ENCODE measurements at regions not wholly inside any gene's neighbourhood (a gene's known extent, or its start where the extent isn't known, plus 50 kb on each side); places are given as distances from the start of the nearest gene placed in this dataset.

DNA sequence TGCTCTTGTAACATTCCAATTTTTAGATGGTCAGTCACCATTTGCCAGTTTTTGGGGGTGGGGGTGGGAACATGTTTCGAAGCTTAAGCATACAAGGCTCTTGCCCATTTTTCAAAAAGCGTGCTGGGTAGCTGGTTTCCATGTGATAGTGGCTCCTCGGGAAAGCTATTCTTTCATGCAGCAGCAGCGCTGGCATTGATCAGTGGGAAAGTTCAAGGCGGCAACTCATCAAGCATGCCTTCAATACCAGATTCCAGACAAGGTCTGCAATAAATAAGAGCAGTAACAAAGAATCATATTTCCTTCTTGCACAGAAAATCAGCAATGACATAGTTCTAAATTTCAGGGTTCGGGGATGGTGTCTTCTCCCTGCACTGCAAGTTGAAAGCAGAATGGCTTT is 133.5 kb upstream of the ONECUT1 start:
- H3K27me3 ChIP-seq (ENCODE audit: control insufficient read depth, insufficient read depth, low read length), result no peaks in the 10 kb centered on the region
- H3K9ac ChIP-seq (ENCODE audit: low read length), result no peak overlapping the region
- no peaks in the 10 kb centered on the region for H3K9me3 ChIP-seq (ENCODE audit: control insufficient read depth, low read depth, low read length)
- H3K36me3 ChIP-seq (ENCODE audit: control insufficient read depth, low read depth, low read length), result no peaks in the 10 kb centered on the region
- no peak overlapping the region for H3K4me3 ChIP-seq (ENCODE audit: low read length)
- no peaks in the 10 kb centered on the region for H3K4me1 ChIP-seq (ENCODE audit: control insufficient read depth, low read depth, low read length)
- H3K27ac ChIP-seq (ENCODE audit: low read length), result no peak overlapping the region

DNA sequence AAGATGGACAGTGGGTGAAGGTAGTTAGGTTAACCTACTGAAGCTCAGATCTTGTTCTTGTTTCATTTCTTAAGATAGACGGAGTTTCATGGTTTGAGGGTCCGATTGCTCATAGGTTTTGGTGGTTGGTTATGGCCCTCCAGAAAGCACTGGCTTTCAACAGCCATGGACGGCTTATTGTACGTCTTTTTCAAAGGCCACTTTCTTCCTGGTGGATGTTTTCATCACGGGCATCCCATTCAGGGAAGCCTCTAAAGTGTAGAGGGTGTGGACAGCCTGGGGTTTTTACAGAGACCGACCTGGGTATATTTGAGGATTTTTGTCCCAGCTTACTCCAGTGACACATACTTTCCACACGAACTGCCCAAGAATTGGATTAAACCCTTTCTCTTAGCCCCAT is 132.7 kb upstream of the ONECUT1 start:
- Histone ChIP-seq H3K9me3 (ENCODE audit: control insufficient read depth, low read depth, low read length) (no peaks in the 10 kb centered on the region), H3K27me3 (ENCODE audit: control insufficient read depth, insufficient read depth, low read length) (no peaks in the 10 kb centered on the region), H3K4me1 (ENCODE audit: control insufficient read depth, low read depth, low read length) (no peaks in the 10 kb centered on the region), H3K36me3 (ENCODE audit: control insufficient read depth, low read depth, low read length) (no peaks in the 10 kb centered on the region), H3K4me3 (ENCODE audit: low read length) (no peak overlapping the region), H3K9ac (ENCODE audit: low read length) (no peak overlapping the region), H3K27ac (ENCODE audit: low read length) (no peak overlapping the region)

GRCh38 chr15:52912172-52912571 is 122.0 kb upstream of the ONECUT1 start:
- Histone ChIP-seq H3K4me3 (ENCODE audit: low read length) (no peak overlapping the region), H3K9me3 (ENCODE audit: control insufficient read depth, low read depth, low read length) (no peaks in the 10 kb centered on the region), H3K27ac (ENCODE audit: low read length) (peak overlapping the region; percentile 38), H3K9ac (ENCODE audit: low read length) (no peak overlapping the region), H3K36me3 (ENCODE audit: control insufficient read depth, low read depth, low read length) (no peaks in the 10 kb centered on the region), H3K4me1 (ENCODE audit: control insufficient read depth, low read depth, low read length) (peaks cover 14% of the 10 kb centered on the region), H3K27me3 (ENCODE audit: control insufficient read depth, insufficient read depth, low read length) (no peaks in the 10 kb centered on the region)

DNA sequence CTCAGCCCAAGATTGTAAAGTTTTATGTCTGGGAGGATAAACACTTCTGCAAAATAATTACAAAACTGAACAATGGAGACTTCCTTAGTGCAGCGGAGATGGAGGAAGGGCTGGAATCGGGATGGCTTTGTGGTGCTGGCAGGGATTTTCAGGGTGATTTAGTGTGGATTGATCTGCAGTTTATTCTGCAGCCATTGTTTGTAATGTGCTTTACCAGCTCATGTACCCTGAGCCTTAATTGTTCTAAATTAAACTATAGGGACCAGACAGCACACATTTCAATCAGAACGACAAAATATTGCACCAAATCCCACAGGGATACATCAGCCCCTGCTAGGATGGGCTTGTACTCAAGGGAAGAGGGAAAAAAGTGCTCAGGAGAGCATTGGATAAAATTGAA is 103.2 kb upstream of the ONECUT1 start:
- Histone ChIP-seq H3K9ac (ENCODE audit: low read length) (no peak overlapping the region), H3K27me3 (ENCODE audit: control insufficient read depth, insufficient read depth, low read length) (no peaks in the 10 kb centered on the region), H3K9me3 (ENCODE audit: control insufficient read depth, low read depth, low read length) (no peaks in the 10 kb centered on the region), H3K4me1 (ENCODE audit: control insufficient read depth, low read depth, low read length) (no peaks in the 10 kb centered on the region), H3K36me3 (ENCODE audit: control insufficient read depth, low read depth, low read length) (no peaks in the 10 kb centered on the region), H3K27ac (ENCODE audit: low read length) (no peak overlapping the region), H3K4me3 (ENCODE audit: low read length) (no peak overlapping the region)

DNA sequence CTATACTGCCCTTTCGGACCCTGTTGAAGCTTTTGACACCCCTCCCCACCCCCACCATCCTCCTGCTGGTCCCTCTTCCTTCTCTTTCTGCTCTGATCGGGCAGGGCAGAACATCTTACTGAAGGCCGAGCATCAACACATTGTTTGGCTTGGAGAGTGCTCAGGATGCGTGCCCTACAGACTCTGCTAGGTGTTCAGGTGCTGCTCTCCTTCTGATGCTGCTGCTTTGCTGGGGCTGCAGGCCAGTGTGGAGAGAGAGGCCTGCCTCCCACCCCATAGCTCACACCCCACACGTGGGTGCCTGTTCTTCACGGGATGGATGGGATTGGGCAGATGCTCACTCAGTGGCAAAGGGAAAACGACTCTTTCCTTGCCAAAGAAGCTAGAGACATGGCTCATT is 89.8 kb upstream of the ONECUT1 start:
- H3K9ac ChIP-seq (ENCODE audit: low read length), result no peak overlapping the region
- no peaks in the 10 kb centered on the region for H3K36me3 ChIP-seq (ENCODE audit: control insufficient read depth, low read depth, low read length)
- H3K27me3 ChIP-seq (ENCODE audit: control insufficient read depth, insufficient read depth, low read length), result no peaks in the 10 kb centered on the region
- no peaks in the 10 kb centered on the region for H3K9me3 ChIP-seq (ENCODE audit: control insufficient read depth, low read depth, low read length)
- no peak overlapping the region for H3K4me3 ChIP-seq (ENCODE audit: low read length)
- H3K4me1 ChIP-seq (ENCODE audit: control insufficient read depth, low read depth, low read length), result peaks cover 10% of the 10 kb centered on the region
- H3K27ac ChIP-seq (ENCODE audit: low read length), result no peak overlapping the region

DNA sequence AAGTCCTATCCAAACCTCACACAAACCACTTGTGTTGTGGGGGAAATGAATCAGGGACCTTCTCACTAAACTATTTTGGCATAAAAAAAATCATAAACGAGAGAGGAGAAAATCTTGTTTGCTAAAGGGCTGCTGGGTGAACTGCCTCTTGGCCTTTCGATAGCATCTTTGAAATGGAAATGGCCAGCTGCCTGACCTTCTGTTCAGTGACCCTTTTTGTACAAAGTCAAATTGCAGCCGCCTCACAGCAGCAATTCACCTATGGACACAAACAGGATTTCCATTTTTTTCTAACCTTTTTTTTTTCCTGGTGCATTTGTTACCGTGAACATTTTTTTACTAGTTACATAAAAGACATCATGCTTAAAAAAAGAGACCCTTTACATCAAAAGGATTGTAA is 89.0 kb upstream of the ONECUT1 start:
- no peak overlapping the region for H3K9ac ChIP-seq (ENCODE audit: low read length)
- H3K4me1 ChIP-seq (ENCODE audit: control insufficient read depth, low read depth, low read length), result peaks cover 10% of the 10 kb centered on the region
- H3K4me3 ChIP-seq (ENCODE audit: low read length), result no peak overlapping the region
- H3K36me3 ChIP-seq (ENCODE audit: control insufficient read depth, low read depth, low read length), result no peaks in the 10 kb centered on the region
- H3K9me3 ChIP-seq (ENCODE audit: control insufficient read depth, low read depth, low read length), result no peaks in the 10 kb centered on the region
- no peak overlapping the region for H3K27ac ChIP-seq (ENCODE audit: low read length)
- H3K27me3 ChIP-seq (ENCODE audit: control insufficient read depth, insufficient read depth, low read length), result no peaks in the 10 kb centered on the region

GRCh38 chr15:52876991-52877663 is 87.0 kb upstream of the ONECUT1 start:
- no peak overlapping the region for H3K4me3 ChIP-seq (ENCODE audit: low read length)
- no peak overlapping the region for H3K9ac ChIP-seq (ENCODE audit: low read length)
- no peaks in the 10 kb centered on the region for H3K9me3 ChIP-seq (ENCODE audit: control insufficient read depth, low read depth, low read length)
- no peak overlapping the region for H3K27ac ChIP-seq (ENCODE audit: low read length)
- H3K4me1 ChIP-seq (ENCODE audit: control insufficient read depth, low read depth, low read length), result peaks cover 10% of the 10 kb centered on the region
- no peaks in the 10 kb centered on the region for H3K27me3 ChIP-seq (ENCODE audit: control insufficient read depth, insufficient read depth, low read length)
- H3K36me3 ChIP-seq (ENCODE audit: control insufficient read depth, low read depth, low read length), result no peaks in the 10 kb centered on the region

- Histone ChIP-seq H3K4me1 (ENCODE audit: control insufficient read depth, low read depth, low read length) (peaks cover 5% of the 10 kb centered on the region), H3K27me3 (ENCODE audit: control insufficient read depth, insufficient read depth, low read length) (no peaks in the 10 kb centered on the region), H3K27ac (ENCODE audit: low read length) (no peak overlapping the region), H3K9ac (ENCODE audit: low read length) (no peak overlapping the region), H3K4me3 (ENCODE audit: low read length) (no peak overlapping the region), H3K9me3 (ENCODE audit: control insufficient read depth, low read depth, low read length) (no peaks in the 10 kb centered on the region), H3K36me3 (ENCODE audit: control insufficient read depth, low read depth, low read length) (no peaks in the 10 kb centered on the region)
Measured at GRCh38 chr15:52872036-52872818, 82.1 kb upstream of the ONECUT1 start.

DNA sequence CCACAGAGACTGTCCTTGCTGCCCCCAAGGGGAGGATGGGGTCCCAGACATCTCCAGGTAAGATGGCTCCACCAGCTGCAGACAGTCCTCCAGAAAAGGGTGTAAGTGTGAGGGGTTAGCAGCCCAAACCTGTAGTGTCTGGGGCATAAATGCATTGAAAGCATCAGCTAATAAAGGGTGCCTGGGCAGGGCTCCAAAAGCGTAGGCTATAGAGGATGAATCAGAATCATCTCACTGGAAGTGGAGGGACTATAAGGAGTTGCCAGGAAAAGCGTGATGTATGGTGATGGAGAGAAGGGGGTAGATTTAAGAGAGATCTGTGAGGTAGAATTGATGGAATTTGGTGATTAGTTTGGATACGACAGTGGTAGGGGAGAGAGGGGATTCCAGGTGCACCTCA is 79.9 kb upstream of the ONECUT1 start:
- Histone ChIP-seq H3K27ac (ENCODE audit: low read length) (no peak overlapping the region), H3K9ac (ENCODE audit: low read length) (no peak overlapping the region), H3K27me3 (ENCODE audit: control insufficient read depth, insufficient read depth, low read length) (no peaks in the 10 kb centered on the region), H3K4me3 (ENCODE audit: low read length) (no peak overlapping the region), H3K9me3 (ENCODE audit: control insufficient read depth, low read depth, low read length) (no peaks in the 10 kb centered on the region), H3K36me3 (ENCODE audit: control insufficient read depth, low read depth, low read length) (no peaks in the 10 kb centered on the region), H3K4me1 (ENCODE audit: control insufficient read depth, low read depth, low read length) (peaks cover 5% of the 10 kb centered on the region)

DNA sequence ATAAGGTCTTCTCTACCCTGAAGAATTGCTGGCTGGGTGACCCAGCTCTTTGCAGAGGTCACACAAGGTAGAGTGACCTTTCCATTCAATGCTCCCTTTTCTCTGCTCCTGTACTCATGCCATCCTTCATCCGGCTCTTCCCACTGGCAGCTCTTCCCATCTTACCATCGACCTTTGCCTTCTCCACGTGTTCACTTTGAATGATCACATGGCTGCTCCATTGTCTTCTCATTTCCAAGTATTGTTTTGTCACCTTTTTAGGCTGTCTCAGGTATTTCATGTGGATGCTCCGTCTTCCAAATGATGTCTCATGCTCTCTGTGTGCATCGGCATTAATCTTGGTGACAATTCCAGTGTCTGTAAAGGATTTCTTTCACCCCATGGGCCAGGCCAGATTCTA is 76.6 kb upstream of the ONECUT1 start:
- Histone ChIP-seq H3K4me1 (ENCODE audit: control insufficient read depth, low read depth, low read length) (peaks cover 5% of the 10 kb centered on the region), H3K4me3 (ENCODE audit: low read length) (no peak overlapping the region), H3K9ac (ENCODE audit: low read length) (no peak overlapping the region), H3K27me3 (ENCODE audit: control insufficient read depth, insufficient read depth, low read length) (no peaks in the 10 kb centered on the region), H3K36me3 (ENCODE audit: control insufficient read depth, low read depth, low read length) (no peaks in the 10 kb centered on the region), H3K27ac (ENCODE audit: low read length) (no peak overlapping the region), H3K9me3 (ENCODE audit: control insufficient read depth, low read depth, low read length) (no peaks in the 10 kb centered on the region)

DNA sequence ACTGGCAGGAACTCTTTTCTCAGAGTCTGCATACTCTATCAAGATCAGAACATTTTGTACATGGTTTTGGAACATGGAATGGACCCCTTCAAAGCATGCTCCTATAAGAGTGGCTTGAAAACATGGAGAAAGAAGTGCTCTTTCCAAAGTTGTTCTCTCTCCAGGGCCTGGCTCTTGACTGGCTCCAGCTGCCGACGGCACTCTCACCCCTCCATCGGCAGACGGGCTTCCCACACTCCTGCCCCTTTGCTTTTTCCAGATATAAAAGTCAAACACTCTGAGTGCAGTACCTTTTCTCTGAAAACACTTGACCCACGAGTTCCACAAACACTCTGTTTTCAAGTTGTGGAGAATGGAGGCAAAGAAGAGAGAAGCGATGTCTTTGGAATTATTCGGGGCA is 72.5 kb upstream of the ONECUT1 start:
- no peak overlapping the region for H3K9ac ChIP-seq (ENCODE audit: low read length)
- H3K9me3 ChIP-seq (ENCODE audit: control insufficient read depth, low read depth, low read length), result no peaks in the 10 kb centered on the region
- no peaks in the 10 kb centered on the region for H3K36me3 ChIP-seq (ENCODE audit: control insufficient read depth, low read depth, low read length)
- no peaks in the 10 kb centered on the region for H3K27me3 ChIP-seq (ENCODE audit: control insufficient read depth, insufficient read depth, low read length)
- H3K4me3 ChIP-seq (ENCODE audit: low read length), result no peak overlapping the region
- H3K4me1 ChIP-seq (ENCODE audit: control insufficient read depth, low read depth, low read length), result peaks cover 7% of the 10 kb centered on the region
- H3K27ac ChIP-seq (ENCODE audit: low read length), result no peak overlapping the region

DNA sequence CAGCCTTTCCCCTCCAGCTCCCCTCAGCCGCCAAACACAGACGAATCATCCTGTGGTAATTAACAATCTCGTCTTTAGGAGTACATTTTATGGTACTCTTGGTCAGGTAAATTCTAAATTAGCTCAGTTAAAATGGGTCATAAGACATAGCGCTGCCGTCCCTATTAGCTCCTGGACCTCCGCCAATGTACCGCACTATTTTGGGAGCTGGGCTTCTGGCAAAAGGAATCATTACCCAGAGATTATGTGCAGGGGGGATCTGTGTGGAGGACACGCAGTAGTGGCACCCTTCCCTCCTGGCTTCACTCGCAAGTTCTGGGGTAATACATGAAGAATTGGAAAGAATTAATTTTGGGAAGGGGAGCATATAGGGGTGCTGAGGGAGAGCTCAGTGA is 68.6 kb upstream of the ONECUT1 start:
- Histone ChIP-seq H3K36me3 (ENCODE audit: control insufficient read depth, low read depth, low read length) (no peaks in the 10 kb centered on the region), H3K4me1 (ENCODE audit: control insufficient read depth, low read depth, low read length) (peaks cover 16% of the 10 kb centered on the region), H3K9ac (ENCODE audit: low read length) (no peak overlapping the region), H3K9me3 (ENCODE audit: control insufficient read depth, low read depth, low read length) (no peaks in the 10 kb centered on the region), H3K27me3 (ENCODE audit: control insufficient read depth, insufficient read depth, low read length) (no peaks in the 10 kb centered on the region), H3K27ac (ENCODE audit: low read length) (no peak overlapping the region), H3K4me3 (ENCODE audit: low read length) (no peak overlapping the region)
